H1 (cell line): ENCODE measurements at regions not wholly inside any gene's neighbourhood (a gene's known extent, or its start where the extent isn't known, plus 50 kb on each side); places are given as distances from the start of the nearest gene placed in this dataset.
A peak's percentile ranks its signal among the peaks of the same experiment; 100 is the strongest.

Experiments
- CTCF ChIA-PET: fragments of 300-600 bp; sonication (Branson Sonifier 250); formaldehyde crosslinking; loops from one replicate; lab custom pipeline; 2021; ENCODE audit not compliant: partially characterized antibody; lab: Charles Lee
- POLR2A ChIA-PET: fragments of 300-600 bp; sonication (Branson Sonifier 250); formaldehyde crosslinking; loops from one replicate; lab custom pipeline; 2021; ENCODE audit warnings: inconsistent platforms; ENCODE audit not compliant: partially characterized antibody; lab: Charles Lee
- DNase-seq, 2 experiments: peaks; one replicate each; pipeline versions ENCODE4 v3.0.0 to v3.0.0-alpha.2; 2010 to 2022; ENCODE audit warnings: low spot score in 2 of 2, low read depth in 1 of 2, mixed read lengths in 1 of 2
- FAIRE-seq: peaks from 2 replicates; lab custom pipeline; 2011; peaks lifted over from hg19 to GRCh38; lab: Jason Lieb, UNC
- H2AFZ ChIP-seq: 2 replicates; pipeline ENCODE4 v1.8.1; 2012; ENCODE audit warnings: low read length, inconsistent platforms
- H2AK5ac ChIP-seq: 2 replicates; pipeline ENCODE4 v1.6.1; 2013; ENCODE audit warnings: low read depth, low read length
- H2BK120ac ChIP-seq: replicated peaks from 2 replicates; pipeline ENCODE3; 2013; ENCODE audit warnings: low read depth, low read length, inconsistent platforms
- H2BK12ac ChIP-seq: 2 replicates; pipeline ENCODE4 v1.6.1; 2013; ENCODE audit warnings: low read depth, low read length
- H2BK15ac ChIP-seq: 2 replicates; pipeline ENCODE4 v1.6.1; 2013; ENCODE audit warnings: low read length
- H2BK20ac ChIP-seq: 2 replicates; pipeline ENCODE4 v1.6.1; 2013; ENCODE audit warnings: low read length
- H2BK5ac ChIP-seq: 2 replicates; pipeline ENCODE4 v1.6.1; 2013; ENCODE audit warnings: low read depth, low read length
- H3K14ac ChIP-seq: 2 replicates; pipeline ENCODE4 v1.6.1; 2013; ENCODE audit warnings: inconsistent platforms; ENCODE audit not compliant: insufficient read length
- H3K18ac ChIP-seq: 2 replicates; pipeline ENCODE4 v1.6.1; 2013; ENCODE audit warnings: low read length; ENCODE audit errors: extremely low read depth
- H3K23ac ChIP-seq: 2 replicates; pipeline ENCODE4 v1.6.1; 2013; ENCODE audit warnings: inconsistent platforms; ENCODE audit not compliant: insufficient read length
- H3K23me2 ChIP-seq: 2 replicates; pipeline ENCODE4 v1.6.1; 2013; ENCODE audit warnings: low read depth, low read length
- H3K27ac ChIP-seq: 2 replicates; pipeline ENCODE4 v1.6.1; 2011; ENCODE audit warnings: low read depth, low read length, inconsistent platforms
- H3K27me3 ChIP-seq, 4 experiments: replicated peaks in 1 of 4; 1 replicate in 1 of 4; 2 replicates in 3 of 4; pipeline versions ENCODE4 v1.6.1 to v1.8.1; 2011 to 2013; ENCODE audit warnings: low read length in 3 of 4, mild to moderate bottlenecking in 3 of 4, inconsistent platforms in 2 of 4, mixed read lengths in 2 of 4, moderate library complexity in 1 of 4; ENCODE audit not compliant: control insufficient read depth in 3 of 4, insufficient read depth in 3 of 4; ENCODE audit errors: extremely low read depth in 1 of 4
- H3K36me3 ChIP-seq, 4 experiments: 2 replicates each; pipeline versions ENCODE4 v1.6.1 to v1.8.1; 2011 to 2013; ENCODE audit warnings: mild to moderate bottlenecking in 4 of 4, low read length in 3 of 4, moderate library complexity in 2 of 4, control low read depth in 1 of 4, inconsistent platforms in 1 of 4; ENCODE audit not compliant: insufficient read depth in 4 of 4, control insufficient read depth in 2 of 4
- H3K4ac ChIP-seq: replicated peaks from 2 replicates; pipeline ENCODE3; 2013; ENCODE audit warnings: low read length, low read depth, mixed read lengths, inconsistent platforms; ENCODE audit not compliant: insufficient read length
- H3K4me1 ChIP-seq, 4 experiments: replicated peaks in 1 of 4; 1 replicate in 1 of 4; 2 replicates in 3 of 4; pipeline versions ENCODE4 v1.6.1 to v1.8.1; 2011 to 2013; ENCODE audit warnings: low read length in 3 of 4, inconsistent platforms in 2 of 4, mixed read lengths in 1 of 4; ENCODE audit not compliant: insufficient read depth in 4 of 4, control insufficient read depth in 3 of 4
- H3K4me2 ChIP-seq, 2 experiments: 2 replicates each; pipeline versions ENCODE4 v1.6.1 to v1.8.1; 2011 to 2013; ENCODE audit warnings: low read depth in 2 of 2, low read length in 2 of 2, control low read depth in 1 of 2, inconsistent platforms in 1 of 2, mild to moderate bottlenecking in 1 of 2; ENCODE audit not compliant: insufficient read depth in 1 of 2
- H3K4me3 ChIP-seq, 4 experiments: fragments of 200-600, 300-600 bp in 1 of 4; sonication (generic), shearing (Covaris generic), sonication (Bioruptor Twin) in 1 of 4; 2 replicates each; pipeline versions ENCODE4 v1.5.1 to v1.8.1; 2011 to 2016; ENCODE audit warnings: low read length in 4 of 4, low read depth in 3 of 4, control low read depth in 2 of 4, inconsistent platforms in 2 of 4, mild to moderate bottlenecking in 2 of 4, mixed read lengths in 1 of 4, moderate library complexity in 1 of 4; ENCODE audit not compliant: insufficient read depth in 2 of 4; ENCODE audit errors: extremely low read depth in 1 of 4
- H3K56ac ChIP-seq: replicated peaks from 2 replicates; pipeline ENCODE3; 2013; ENCODE audit warnings: low read depth, mild to moderate bottlenecking, mixed read lengths, low read length, inconsistent platforms; ENCODE audit not compliant: insufficient read length
- H3K79me1 ChIP-seq: 2 replicates; pipeline ENCODE4 v1.6.1; 2013; ENCODE audit warnings: low read depth, low read length, control low read depth
- H3K79me2 ChIP-seq, 2 experiments: 2 replicates each; pipeline versions ENCODE4 v1.6.1 to v1.8.1; 2012 to 2013; ENCODE audit warnings: low read length in 2 of 2, mild to moderate bottlenecking in 2 of 2, inconsistent platforms in 1 of 2; ENCODE audit not compliant: insufficient read depth in 2 of 2, control insufficient read depth in 1 of 2
- H3K9ac ChIP-seq, 4 experiments: replicated peaks in 1 of 4; 1 replicate in 1 of 4; 2 replicates in 3 of 4; pipeline versions ENCODE4 v1.6.1 to v1.8.1; 2011 to 2013; ENCODE audit warnings: low read depth in 3 of 4, low read length in 3 of 4, control low read depth in 2 of 4, mild to moderate bottlenecking in 2 of 4, moderate library complexity in 2 of 4, inconsistent platforms in 1 of 4; ENCODE audit errors: extremely low read depth in 1 of 4
- H3K9me3 ChIP-seq, 2 experiments: 2 replicates each; pipeline versions ENCODE4 v1.6.1 to v1.8.1; 2012 to 2013; ENCODE audit warnings: mild to moderate bottlenecking in 2 of 2, moderate library complexity in 2 of 2, control low read depth in 1 of 2, inconsistent platforms in 1 of 2, low read depth in 1 of 2, low read length in 1 of 2, mixed read lengths in 1 of 2; ENCODE audit not compliant: insufficient read depth in 2 of 2
- H4K20me1 ChIP-seq, 2 experiments: replicated peaks in 1 of 2; 2 replicates each; pipeline versions ENCODE3 to v1.8.1; 2011 to 2013; ENCODE audit warnings: inconsistent platforms in 2 of 2, low read length in 2 of 2, mild to moderate bottlenecking in 1 of 2; ENCODE audit not compliant: insufficient read depth in 2 of 2, control insufficient read depth in 1 of 2
- H4K5ac ChIP-seq: 2 replicates; pipeline ENCODE4 v1.6.1; 2013; ENCODE audit warnings: low read length, low read depth, mixed read lengths, inconsistent platforms; ENCODE audit not compliant: insufficient read length
- H4K8ac ChIP-seq: 2 replicates; pipeline ENCODE4 v1.8.0; 2013; ENCODE audit warnings: mild to moderate bottlenecking, moderate library complexity, low read length, inconsistent platforms; ENCODE audit not compliant: insufficient read depth; ENCODE audit errors: extremely low read depth
- H4K91ac ChIP-seq: replicated peaks from 2 replicates; pipeline ENCODE3; 2013; ENCODE audit warnings: low read length, mixed read lengths, inconsistent platforms; ENCODE audit not compliant: insufficient read length
- BCL11A ChIP-seq, 2 experiments: IDR thresholded peaks; one replicate each; pipeline ENCODE4 v1.6.1; 2011; ENCODE audit warnings: low read depth in 2 of 2, low read length in 2 of 2, mild to moderate bottlenecking in 2 of 2
- BRCA1 ChIP-seq: IDR thresholded peaks from 2 replicates; pipeline ENCODE4 v1.6.1; 2012; ENCODE audit warnings: low read depth, low read length, improper control_type of control experiment
- CEBPB ChIP-seq: IDR thresholded peaks from 2 replicates; pipeline ENCODE4 v1.6.1; 2012; ENCODE audit warnings: low read depth, low read length
- EGR1 ChIP-seq: IDR thresholded peaks from 2 replicates; pipeline ENCODE4 v1.6.1; 2011; ENCODE audit warnings: low read depth, low read length, borderline replicate concordance
- POU5F1 ChIP-seq: IDR thresholded peaks from 2 replicates; pipeline ENCODE4 v1.6.1; 2011; ENCODE audit warnings: low read depth, mild to moderate bottlenecking, low read length, moderate library complexity
- SAP30 ChIP-seq: fragments of 300-600 bp; sonication (generic); IDR thresholded peaks from 2 replicates; pipeline ENCODE4 v1.7.1; 2012; ENCODE audit warnings: low read length, moderate library complexity, mild to moderate bottlenecking, inconsistent platforms; ENCODE audit not compliant: insufficient read depth, insufficient replicate concordance
- TAF7 ChIP-seq: optimal IDR thresholded peaks from 2 replicates; pipeline ENCODE3; 2011; ENCODE audit warnings: low read depth, mild to moderate bottlenecking, inconsistent platforms, low read length, moderate library complexity, borderline replicate concordance
- TCF12 ChIP-seq: IDR thresholded peaks from 2 replicates; pipeline ENCODE4 v1.6.1; 2011; ENCODE audit warnings: low read depth, mild to moderate bottlenecking, low read length
- ZNF274 ChIP-seq: IDR thresholded peaks from 2 replicates; pipeline ENCODE4 v1.7.0; 2012; ENCODE audit warnings: low read length, borderline replicate concordance; ENCODE audit errors: extremely low read depth
- WGBS, 2 experiments: shearing (Covaris generic) in 1 of 2; methylation state at CpG; one replicate each; pipeline versions ENCODE4 v1.1.6 to v1.1.7; 2013 to 2015; ENCODE audit warnings: low lambda C conversion rate in 2 of 2, mixed read lengths in 2 of 2, inconsistent platforms in 1 of 2, low coverage in 1 of 2, missing lambda C conversion rate in 1 of 2; ENCODE audit not compliant: insufficient replicate concordance in 2 of 2, insufficient coverage in 1 of 2, insufficient read length in 1 of 2; ENCODE audit errors: extremely low coverage in 1 of 2, missing lambda C conversion rate in 1 of 2; 5-methylcytosine and 5-hydroxymethylcytosine counted together

DNA sequence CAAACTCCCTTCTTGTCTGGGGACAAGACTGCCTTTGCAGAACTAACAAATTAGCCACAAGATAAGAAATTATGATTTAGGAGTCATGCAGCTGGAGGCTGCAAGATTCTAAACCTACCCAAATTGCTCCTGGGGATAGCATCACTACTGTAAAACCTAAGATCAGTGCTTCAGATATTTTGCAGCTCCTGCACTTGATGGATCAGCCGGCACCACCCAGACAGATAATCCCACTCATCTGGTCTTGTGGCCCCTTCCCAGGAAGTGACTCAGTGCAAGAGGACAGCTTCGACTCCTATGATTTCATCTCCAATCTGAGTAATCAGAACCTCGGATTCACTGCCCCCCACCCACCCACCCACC is 181.9 kb downstream of the AKR1D1 start:
- DNase-seq: peak in 1 of 2 experiments; percentile 24
- Histone ChIP-seq H2BK5ac (no peak overlapping the region), H4K20me1 (no peaks in the 10 kb centered on the region), H2BK15ac (no peak overlapping the region), H4K91ac (no peak overlapping the region), H2BK120ac (peak overlapping the region; percentile 75), H3K79me2 (no peaks in the 10 kb centered on the region), H2BK12ac (no peak overlapping the region), H3K23me2 (no peaks in the 10 kb centered on the region), H4K5ac (no peak overlapping the region), H3K4me2 (no peak overlapping the region), H2AFZ (no peak overlapping the region), H2AK5ac (no peak overlapping the region), H3K14ac (no peak overlapping the region), H3K36me3 (peaks cover 0 to 4% (median 0%) of the 10 kb centered on the region in 4 experiments; a peak in 1 of 8 replicates), H3K56ac (no peak overlapping the region), H3K9ac (no peak overlapping the region), H3K27me3 (peaks cover 0 to 2% (median 0%) of the 10 kb centered on the region in 4 experiments; a peak in 1 of 7 replicates), H3K4me1 (peaks cover 0 to 4% (median 1%) of the 10 kb centered on the region in 4 experiments; a peak in 3 of 7 replicates), H3K79me1 (no peaks in the 10 kb centered on the region), H3K4me3 (no peak overlapping the region), H3K4ac (no peak overlapping the region), H2BK20ac (peak overlapping the region; percentile 15; the same call in 1 of the 2 replicates), H3K23ac (no peak overlapping the region), H4K8ac (no peak overlapping the region), H3K18ac (no peak overlapping the region; the same call in 1 of the 2 replicates), H3K9me3 (peaks cover 0 to 4% of the 10 kb centered on the region in 2 experiments; a peak in 1 of 4 replicates), H3K27ac (no peak overlapping the region)
- 81% methylated on average over 3 of the region's 3 CpGs; no CpG with 5 or more reads in 1 of the 2 experiments for WGBS, 2 experiments
- CTCF ChIA-PET: no interaction called here
- POLR2A ChIA-PET: interaction anchor here (1.0 to 1.7 kb wide), 2 partner anchors 14 to 213 kb away, joined by 3 to 5 read pairs; no protein-coding TSS in a partner anchor
- FAIRE-seq: no peak
- no peak for TF ChIP-seq TCF12
- no peak for TF ChIP-seq CEBPB
- no peak for TF ChIP-seq EGR1
- no peak for TF ChIP-seq TAF7
- TF ChIP-seq ZNF274: no peak
- no peak for TF ChIP-seq BCL11A (IDR thresholded peaks at IDR 0.05; ENCODE audit: low read depth in 2 of 2, low read length in 2 of 2)
- TF ChIP-seq SAP30: no peak
- TF ChIP-seq POU5F1: no peak
- TF ChIP-seq BRCA1: no peak
